Panc1 (cell line): ENCODE measurements at regions not wholly inside any gene's neighbourhood (a gene's known extent, or its start where the extent isn't known, plus 50 kb on each side); places are given as distances from the start of the nearest gene placed in this dataset.

Experiments used
- ATAC-seq: fragments of 200-7000 bp; cut with Tn5 transposase; 2 replicates; pipeline ENCODE4 v1.9.1; 2020; ENCODE audit warnings: mild to moderate bottlenecking, moderate library complexity
- BruUV-seq: library from RNA; stranded (reverse); fragments of 400-500 nt; replicated peaks from 2 replicates; lab custom pipeline; 2021; lab: Mats Ljungman, UMichigan
- CTCF ChIA-PET: fragments of 300-600 bp; sonication (Branson Sonifier 250); formaldehyde crosslinking; loops from one replicate; lab custom pipeline; 2022; ENCODE audit warnings: antibody characterized with exemption; lab: Charles Lee
- POLR2A ChIA-PET: fragments of 300-600 bp; sonication (Branson Sonifier 250); formaldehyde crosslinking; loops from one replicate; lab custom pipeline; 2022; ENCODE audit warnings: antibody characterized with exemption; lab: Charles Lee
- DNase-seq: peaks from one replicate; pipeline ENCODE4 v3.0.0-alpha.2; 2010; ENCODE audit warnings: low read depth, low spot score
- H3K27ac ChIP-seq: 2 replicates; pipeline ENCODE4 v1.5.1; 2011; ENCODE audit warnings: mild to moderate bottlenecking, low read length, inconsistent platforms
- H3K27me3 ChIP-seq: fragments of 200-500 bp; sonication (Bioruptor generic); 2 replicates; pipeline ENCODE4 v1.6.0; 2014; ENCODE audit warnings: low read length, inconsistent platforms; ENCODE audit not compliant: control insufficient read depth, insufficient read depth
- H3K36me3 ChIP-seq: fragments of 200-500 bp; sonication (Bioruptor generic); 2 replicates; pipeline ENCODE4 v1.5.1; 2014; ENCODE audit warnings: inconsistent platforms, mild to moderate bottlenecking, low read length, moderate library complexity; ENCODE audit not compliant: control insufficient read depth, insufficient read depth
- H3K4me1 ChIP-seq: 2 replicates; pipeline ENCODE4 v1.5.1; 2011; ENCODE audit warnings: inconsistent platforms, mild to moderate bottlenecking, low read length, moderate library complexity; ENCODE audit not compliant: control insufficient read depth, insufficient read depth
- H3K4me3 ChIP-seq, 2 experiments: 2 replicates each; pipeline ENCODE4 v1.5.1; 2011 to 2012; ENCODE audit warnings: low read depth in 2 of 2, low read length in 2 of 2, mild to moderate bottlenecking in 2 of 2, inconsistent platforms in 1 of 2, moderate library complexity in 1 of 2
- H3K9me3 ChIP-seq: fragments of 200-500 bp; sonication (Bioruptor generic); 2 replicates; pipeline ENCODE4 v1.5.1; 2014; ENCODE audit warnings: low read depth, mild to moderate bottlenecking, inconsistent platforms, low read length, moderate library complexity; ENCODE audit not compliant: control insufficient read depth, insufficient read depth
- POLR2AphosphoS5 ChIP-seq: IDR thresholded peaks from 2 replicates; pipeline ENCODE4 v1.6.1; 2012; ENCODE audit warnings: mild to moderate bottlenecking, low read depth, low read length, moderate library complexity
- SIN3A ChIP-seq: IDR thresholded peaks from 2 replicates; pipeline ENCODE4 v1.6.1; 2012; ENCODE audit warnings: low read depth, mild to moderate bottlenecking, low read length, moderate library complexity, borderline replicate concordance; ENCODE audit not compliant: insufficient read depth
- TCF7L2 ChIP-seq: IDR thresholded peaks from 2 replicates; pipeline ENCODE4 v1.6.1; 2011; ENCODE audit warnings: mild to moderate bottlenecking, low read depth, low read length, inconsistent platforms
- in situ Hi-C: cut with HindIII; loops from 2 replicates; pipeline ENCODE4 v1.10.0; 2016; ENCODE audit warnings: low sequenced_read_pairs, low pct_unique_long_range_greater_than_20kb
- intact Hi-C: fragments of 100-400 bp; cut with micrococcal nuclease; formaldehyde crosslinking; loops from one replicate; pipeline ENCODE4 v1.10.0; 2022; ENCODE audit not compliant: unreplicated experiment
- TF ChIP-seq, protein P1 (sequence below), 2 experiments: IDR thresholded peaks; 2 replicates each; pipeline ENCODE4 v1.6.1; 2011 to 2012; ENCODE audit warnings: low read depth in 2 of 2, control low read depth in 1 of 2, low read length in 1 of 2, mild to moderate bottlenecking in 1 of 2, moderate library complexity in 1 of 2; ENCODE audit not compliant: insufficient read depth in 1 of 2
- TF ChIP-seq, protein P2 (sequence below): fragments of 450-650 bp; IDR thresholded peaks from 2 replicates; pipeline ENCODE4 v1.5.1; 2017; ENCODE audit warnings: mild to moderate bottlenecking

DNA sequence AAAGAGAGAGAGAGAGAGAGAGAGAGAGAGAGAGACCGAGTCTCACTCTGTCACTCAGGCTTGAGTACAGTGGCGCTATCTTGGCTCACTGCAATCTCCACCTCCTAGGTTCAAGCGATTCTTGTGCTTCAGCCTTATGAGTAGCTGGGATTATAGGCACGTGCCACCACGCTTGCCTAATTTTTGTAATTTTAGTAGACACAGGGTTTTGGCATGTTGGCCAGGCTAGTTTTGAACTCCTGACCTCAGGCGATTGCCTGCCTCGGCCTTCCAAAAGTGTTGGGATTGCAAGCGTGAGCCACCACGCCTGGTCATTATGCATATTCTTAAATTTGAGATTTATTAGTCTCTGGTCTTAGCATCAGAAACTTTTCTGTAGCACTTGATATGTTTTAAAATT lies 317.9 kb upstream of the ATP2B1 start:
- no TSS peak for BruUV-seq
- Histone ChIP-seq H3K4me1 (no peaks in the 10 kb centered on the region; the same call in 1 of the 2 replicates), H3K27me3 (no peaks in the 10 kb centered on the region), H3K4me3 (no peak overlapping the region), H3K9me3 (no peaks in the 10 kb centered on the region), H3K27ac (no peak overlapping the region), H3K36me3 (no peaks in the 10 kb centered on the region)
- POLR2A ChIA-PET: no interaction called here
- TF ChIP-seq TCF7L2 (no peak), SIN3A (no peak), POLR2AphosphoS5 (no peak)
- TF ChIP-seq, protein P1, sequence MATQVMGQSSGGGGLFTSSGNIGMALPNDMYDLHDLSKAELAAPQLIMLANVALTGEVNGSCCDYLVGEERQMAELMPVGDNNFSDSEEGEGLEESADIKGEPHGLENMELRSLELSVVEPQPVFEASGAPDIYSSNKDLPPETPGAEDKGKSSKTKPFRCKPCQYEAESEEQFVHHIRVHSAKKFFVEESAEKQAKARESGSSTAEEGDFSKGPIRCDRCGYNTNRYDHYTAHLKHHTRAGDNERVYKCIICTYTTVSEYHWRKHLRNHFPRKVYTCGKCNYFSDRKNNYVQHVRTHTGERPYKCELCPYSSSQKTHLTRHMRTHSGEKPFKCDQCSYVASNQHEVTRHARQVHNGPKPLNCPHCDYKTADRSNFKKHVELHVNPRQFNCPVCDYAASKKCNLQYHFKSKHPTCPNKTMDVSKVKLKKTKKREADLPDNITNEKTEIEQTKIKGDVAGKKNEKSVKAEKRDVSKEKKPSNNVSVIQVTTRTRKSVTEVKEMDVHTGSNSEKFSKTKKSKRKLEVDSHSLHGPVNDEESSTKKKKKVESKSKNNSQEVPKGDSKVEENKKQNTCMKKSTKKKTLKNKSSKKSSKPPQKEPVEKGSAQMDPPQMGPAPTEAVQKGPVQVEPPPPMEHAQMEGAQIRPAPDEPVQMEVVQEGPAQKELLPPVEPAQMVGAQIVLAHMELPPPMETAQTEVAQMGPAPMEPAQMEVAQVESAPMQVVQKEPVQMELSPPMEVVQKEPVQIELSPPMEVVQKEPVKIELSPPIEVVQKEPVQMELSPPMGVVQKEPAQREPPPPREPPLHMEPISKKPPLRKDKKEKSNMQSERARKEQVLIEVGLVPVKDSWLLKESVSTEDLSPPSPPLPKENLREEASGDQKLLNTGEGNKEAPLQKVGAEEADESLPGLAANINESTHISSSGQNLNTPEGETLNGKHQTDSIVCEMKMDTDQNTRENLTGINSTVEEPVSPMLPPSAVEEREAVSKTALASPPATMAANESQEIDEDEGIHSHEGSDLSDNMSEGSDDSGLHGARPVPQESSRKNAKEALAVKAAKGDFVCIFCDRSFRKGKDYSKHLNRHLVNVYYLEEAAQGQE (IDR thresholded peaks at IDR 0.05; ENCODE audit: insufficient read depth in 1 of 2, low read depth in 2 of 2, low read length in 1 of 2): no peak
- TF ChIP-seq, protein P2, sequence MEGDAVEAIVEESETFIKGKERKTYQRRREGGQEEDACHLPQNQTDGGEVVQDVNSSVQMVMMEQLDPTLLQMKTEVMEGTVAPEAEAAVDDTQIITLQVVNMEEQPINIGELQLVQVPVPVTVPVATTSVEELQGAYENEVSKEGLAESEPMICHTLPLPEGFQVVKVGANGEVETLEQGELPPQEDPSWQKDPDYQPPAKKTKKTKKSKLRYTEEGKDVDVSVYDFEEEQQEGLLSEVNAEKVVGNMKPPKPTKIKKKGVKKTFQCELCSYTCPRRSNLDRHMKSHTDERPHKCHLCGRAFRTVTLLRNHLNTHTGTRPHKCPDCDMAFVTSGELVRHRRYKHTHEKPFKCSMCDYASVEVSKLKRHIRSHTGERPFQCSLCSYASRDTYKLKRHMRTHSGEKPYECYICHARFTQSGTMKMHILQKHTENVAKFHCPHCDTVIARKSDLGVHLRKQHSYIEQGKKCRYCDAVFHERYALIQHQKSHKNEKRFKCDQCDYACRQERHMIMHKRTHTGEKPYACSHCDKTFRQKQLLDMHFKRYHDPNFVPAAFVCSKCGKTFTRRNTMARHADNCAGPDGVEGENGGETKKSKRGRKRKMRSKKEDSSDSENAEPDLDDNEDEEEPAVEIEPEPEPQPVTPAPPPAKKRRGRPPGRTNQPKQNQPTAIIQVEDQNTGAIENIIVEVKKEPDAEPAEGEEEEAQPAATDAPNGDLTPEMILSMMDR: no peak
- CTCF ChIA-PET: no interaction called here
- intact Hi-C loops (no loop called here), in situ Hi-C loops (no loop called here)
- ATAC-seq: no peak
- no peak for DNase-seq

DNA sequence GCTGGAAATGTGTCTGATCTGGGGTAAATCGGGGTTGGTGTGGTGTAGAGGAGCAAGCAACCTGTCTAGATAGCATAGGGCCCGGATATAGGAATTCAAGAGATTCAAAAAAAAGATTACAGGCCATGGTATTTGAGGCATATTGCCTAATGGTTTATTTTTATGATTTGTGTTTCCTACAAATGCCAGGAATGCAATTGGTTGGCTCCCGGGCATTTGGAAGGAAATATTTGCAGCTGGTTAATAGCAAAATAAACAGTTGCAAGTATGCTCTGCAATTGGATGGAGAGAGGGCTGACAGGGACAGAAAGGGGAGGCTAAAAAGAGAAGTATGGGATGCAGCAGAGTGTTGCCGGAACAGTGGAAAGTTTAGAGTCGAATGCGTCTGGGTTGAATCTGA lies 315.6 kb upstream of the ATP2B1 start:
- H3K9me3 ChIP-seq: no peaks in the 10 kb centered on the region
- TF ChIP-seq, protein P1 (IDR thresholded peaks at IDR 0.05; ENCODE audit: insufficient read depth in 1 of 2, low read depth in 2 of 2, low read length in 1 of 2): no peak
- no peak for TF ChIP-seq SIN3A
- TF ChIP-seq, protein P2: no peak
- TF ChIP-seq POLR2AphosphoS5: no peak
- TF ChIP-seq TCF7L2: no peak
- POLR2A ChIA-PET: no interaction called here
- ATAC-seq (no peak), DNase-seq (no peak)
- H3K4me1 ChIP-seq: no peaks in the 10 kb centered on the region; the same call in 1 of the 2 replicates
- in situ Hi-C loops (no loop called here), intact Hi-C loops (no loop called here)
- H3K4me3 ChIP-seq: no peak overlapping the region
- no peaks in the 10 kb centered on the region for H3K27me3 ChIP-seq
- no peak overlapping the region for H3K27ac ChIP-seq
- CTCF ChIA-PET: no interaction called here
- no TSS peak for BruUV-seq
- H3K36me3 ChIP-seq: no peaks in the 10 kb centered on the region
